Activated T-helper 17 cell treated with anti-CD3 and anti-CD28 coated beads, Interleukin-2, amount 50 U/mL, for 72 hours (primary cell): ENCODE measurements at regions not wholly inside any gene's neighbourhood (a gene's known extent, or its start where the extent isn't known, plus 50 kb on each side); places are given as distances from the start of the nearest gene placed in this dataset.
"Not testable (repeated sequence)": the region's sequence is repeated elsewhere in the genome, so short reads cannot be mapped to it uniquely, and the experiment has no call there.

Experiments used
- ATAC-seq: fragments of 150-1000 bp; cut with Tn5 transposase; replicated peaks from 2 replicates; pipeline ENCODE4 v1.10.0; 2021; ENCODE audit warnings: mild to moderate bottlenecking, moderate library complexity
- H3K27ac Mint-ChIP-seq: one replicate; pipeline ENCODE4 v1.8.0; 2022; ENCODE audit warnings: mixed read lengths
- H3K27me3 Mint-ChIP-seq: one replicate; pipeline ENCODE4 v1.8.0; 2022; ENCODE audit warnings: mixed read lengths
- H3K36me3 Mint-ChIP-seq: one replicate; pipeline ENCODE4 v1.8.0; 2022; ENCODE audit warnings: low read depth, mild to moderate bottlenecking, mixed read lengths
- H3K4me1 Mint-ChIP-seq: one replicate; pipeline ENCODE4 v1.8.0; 2022; ENCODE audit warnings: mixed read lengths
- H3K4me3 Mint-ChIP-seq: one replicate; pipeline ENCODE4 v1.8.0; 2022; ENCODE audit warnings: mild to moderate bottlenecking, mixed read lengths
- H3K9me3 Mint-ChIP-seq: one replicate; pipeline ENCODE4 v1.8.0; 2022; ENCODE audit warnings: mixed read lengths

DNA sequence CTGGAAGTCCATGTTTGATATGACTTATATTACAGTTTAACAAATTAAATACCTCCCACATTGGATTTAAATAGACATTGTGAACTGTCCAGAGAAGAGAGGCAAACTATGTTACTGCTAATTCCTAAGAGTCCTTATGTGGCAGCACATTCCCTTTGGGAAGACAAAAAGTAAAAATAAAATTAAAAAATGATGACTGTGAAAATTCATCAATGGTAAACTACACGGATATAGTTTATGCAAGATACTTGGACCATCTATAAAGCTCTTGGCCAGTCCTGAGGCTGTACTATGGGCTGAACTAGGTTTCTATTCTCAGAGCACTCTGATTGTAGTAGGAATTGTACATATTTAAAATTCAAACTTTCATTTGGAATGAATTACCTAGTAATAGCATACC, 206.4 kb downstream of the LRRK2 start:
- Mint-ChIP-seq H3K36me3 (no peaks in the 10 kb centered on the region), H3K4me1 (no peaks in the 10 kb centered on the region), H3K9me3 (no peaks in the 10 kb centered on the region), H3K27ac (no peak overlapping the region), H3K27me3 (no peaks in the 10 kb centered on the region), H3K4me3 (no peak overlapping the region)
- no peak for ATAC-seq

DNA sequence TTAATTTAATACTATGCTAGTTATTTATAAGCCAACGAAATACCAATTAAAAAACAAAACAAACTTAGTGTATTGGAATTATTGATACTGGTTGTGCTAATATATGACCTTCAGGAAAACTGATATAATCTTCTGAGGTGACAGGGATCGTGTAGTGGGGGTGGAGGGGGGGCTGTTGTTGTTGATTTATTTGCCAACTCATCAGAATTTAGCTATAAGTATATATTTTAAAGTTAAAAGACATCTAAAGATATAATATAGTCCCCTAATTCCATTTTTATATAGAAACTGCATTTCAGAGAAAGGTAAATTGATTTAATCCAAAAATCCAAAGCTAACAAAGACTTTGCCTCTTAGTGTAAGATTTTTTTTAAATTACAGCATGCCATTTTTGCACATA, 210.5 kb downstream of the LRRK2 start:
- Mint-ChIP-seq H3K4me1 (no peaks in the 10 kb centered on the region), H3K27me3 (no peaks in the 10 kb centered on the region)

DNA sequence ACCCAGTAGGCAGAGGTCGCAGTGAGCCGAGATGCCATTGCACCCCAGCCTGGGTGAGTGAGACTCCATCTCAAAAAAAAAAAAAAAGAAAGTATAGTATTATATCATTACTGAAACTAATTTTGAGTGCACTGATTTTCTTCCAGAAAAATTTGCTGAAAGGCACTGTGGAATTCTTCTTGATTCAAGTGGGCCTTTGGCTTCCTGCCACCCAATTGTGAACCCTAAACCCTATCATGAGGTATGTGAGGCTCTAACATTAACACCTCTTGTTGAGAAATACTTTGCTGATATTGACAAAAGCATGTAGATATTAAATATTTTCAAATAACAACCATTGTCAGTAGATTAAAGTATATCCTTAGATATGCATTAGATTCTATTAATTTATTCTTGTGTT, 211.2 kb downstream of the LRRK2 start:
- Mint-ChIP-seq H3K9me3 (no peaks in the 10 kb centered on the region), H3K4me1 (no peaks in the 10 kb centered on the region), H3K36me3 (no peaks in the 10 kb centered on the region), H3K27me3 (no peaks in the 10 kb centered on the region), H3K4me3 (no peak overlapping the region), H3K27ac (no peak overlapping the region)
- no peak for ATAC-seq

More for the DNA sequence above, 210.5 kb downstream of the LRRK2 start:
- no peaks in the 10 kb centered on the region for H3K36me3 Mint-ChIP-seq
- H3K27ac Mint-ChIP-seq: no peak overlapping the region
- ATAC-seq: no peak
- no peak overlapping the region for H3K4me3 Mint-ChIP-seq
- H3K9me3 Mint-ChIP-seq: no peaks in the 10 kb centered on the region

DNA sequence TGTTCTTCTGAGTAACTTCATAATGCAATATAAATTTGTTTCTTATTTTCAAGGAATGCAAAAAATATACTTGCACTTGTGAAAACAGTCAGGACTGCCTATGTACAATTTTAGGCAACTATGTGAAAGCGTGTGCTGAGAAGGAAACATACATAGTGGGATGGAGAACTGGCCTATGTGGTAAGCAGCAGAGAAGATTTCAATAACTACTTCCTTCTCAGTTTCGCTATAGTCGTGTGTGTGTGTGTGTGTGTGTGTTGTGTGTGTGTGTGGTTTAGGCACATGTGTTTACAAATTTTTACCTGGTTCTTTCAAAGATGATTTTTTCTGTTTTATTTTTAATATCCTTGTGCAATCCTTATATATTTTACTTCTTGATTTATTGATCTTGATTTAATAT, 211.8 kb downstream of the LRRK2 start:
- Mint-ChIP-seq H3K27me3 (no peaks in the 10 kb centered on the region), H3K4me3 (no peak overlapping the region), H3K27ac (no peak overlapping the region), H3K36me3 (no peaks in the 10 kb centered on the region), H3K9me3 (no peaks in the 10 kb centered on the region), H3K4me1 (no peaks in the 10 kb centered on the region)
- ATAC-seq: no peak

DNA sequence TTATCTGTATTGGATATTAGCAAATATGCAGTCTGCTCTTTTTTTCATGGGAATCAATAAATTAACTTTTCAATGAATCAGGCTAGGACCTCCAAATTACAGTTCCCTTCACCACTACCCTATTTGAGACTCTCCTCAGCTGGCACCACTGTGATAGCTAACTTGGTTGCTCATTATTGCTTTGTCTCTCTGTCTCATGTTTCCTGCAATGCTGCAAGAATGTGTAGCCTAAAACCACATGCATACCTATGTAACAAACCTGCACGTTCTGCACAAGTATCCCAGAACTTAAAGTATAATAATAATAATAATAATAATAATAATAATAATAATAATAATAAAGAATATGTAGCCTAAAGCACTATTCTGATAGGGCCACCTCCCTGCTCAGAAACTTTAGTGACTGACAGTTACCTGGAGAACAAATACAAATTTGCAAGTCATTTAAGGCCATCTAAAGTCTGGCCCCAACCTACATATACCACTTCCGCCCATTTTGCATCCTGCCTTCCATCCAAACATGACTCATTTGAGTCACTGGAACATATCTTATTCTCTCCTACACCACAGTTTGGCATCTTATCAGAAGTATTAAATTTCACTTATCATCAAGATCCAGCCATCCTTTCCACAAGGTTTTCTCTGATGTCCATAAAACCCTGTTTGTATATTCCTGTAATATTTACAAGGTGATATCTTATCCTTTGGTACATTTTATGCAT, 215.1 kb downstream of the LRRK2 start:
- H3K4me3 Mint-ChIP-seq: no peak overlapping the region
- no peaks in the 10 kb centered on the region for H3K36me3 Mint-ChIP-seq
- no peak overlapping the region for H3K27ac Mint-ChIP-seq
- no peaks in the 10 kb centered on the region for H3K4me1 Mint-ChIP-seq
- no peaks in the 10 kb centered on the region for H3K9me3 Mint-ChIP-seq
- no peak for ATAC-seq
- H3K27me3 Mint-ChIP-seq: no peaks in the 10 kb centered on the region

DNA sequence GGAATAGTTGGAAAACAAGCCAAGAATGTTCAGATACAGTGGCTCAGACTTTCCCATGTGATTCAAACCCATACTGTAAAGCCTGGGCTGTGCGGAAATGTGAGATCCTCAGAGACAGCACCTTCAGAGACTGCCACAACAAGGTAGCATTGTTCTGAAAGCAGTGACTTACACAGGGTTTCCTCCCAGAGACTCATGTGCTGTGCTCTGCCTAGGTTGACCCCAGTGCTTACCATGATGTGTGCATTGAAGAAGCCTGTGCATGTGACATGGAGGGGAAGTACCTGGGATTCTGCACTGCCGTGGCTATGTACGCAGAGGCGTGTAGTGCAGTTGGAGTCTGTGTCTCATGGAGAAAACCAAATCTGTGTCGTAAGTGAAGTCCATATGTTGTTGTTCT, 219.4 kb downstream of the LRRK2 start:
- Mint-ChIP-seq H3K4me3 (no peak overlapping the region), H3K9me3 (no peaks in the 10 kb centered on the region), H3K36me3 (no peaks in the 10 kb centered on the region), H3K27ac (no peak overlapping the region), H3K27me3 (no peaks in the 10 kb centered on the region), H3K4me1 (no peaks in the 10 kb centered on the region)
- no peak for ATAC-seq

DNA sequence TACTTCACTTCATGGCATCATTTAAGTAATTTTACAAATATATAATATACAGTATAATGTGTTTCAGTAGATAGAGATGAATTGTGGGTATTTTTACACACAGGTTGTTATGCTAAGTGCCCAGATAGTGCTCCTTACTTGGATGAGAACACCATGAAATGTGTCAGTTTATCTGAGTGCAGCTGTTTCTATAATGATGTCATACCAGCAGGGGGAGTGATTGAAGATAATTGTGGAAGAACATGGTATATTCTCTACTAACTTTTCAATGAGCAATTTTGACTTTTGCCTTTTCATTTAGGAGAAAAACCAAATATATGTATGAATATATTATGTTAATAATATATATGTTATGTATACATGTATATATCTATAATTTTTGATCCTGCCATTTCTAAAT, 221.6 kb downstream of the LRRK2 start:
- Mint-ChIP-seq H3K36me3 (no peaks in the 10 kb centered on the region), H3K27ac (no peak overlapping the region), H3K4me1 (no peaks in the 10 kb centered on the region), H3K27me3 (no peaks in the 10 kb centered on the region), H3K4me3 (no peak overlapping the region), H3K9me3 (no peaks in the 10 kb centered on the region)
- ATAC-seq: no peak

DNA sequence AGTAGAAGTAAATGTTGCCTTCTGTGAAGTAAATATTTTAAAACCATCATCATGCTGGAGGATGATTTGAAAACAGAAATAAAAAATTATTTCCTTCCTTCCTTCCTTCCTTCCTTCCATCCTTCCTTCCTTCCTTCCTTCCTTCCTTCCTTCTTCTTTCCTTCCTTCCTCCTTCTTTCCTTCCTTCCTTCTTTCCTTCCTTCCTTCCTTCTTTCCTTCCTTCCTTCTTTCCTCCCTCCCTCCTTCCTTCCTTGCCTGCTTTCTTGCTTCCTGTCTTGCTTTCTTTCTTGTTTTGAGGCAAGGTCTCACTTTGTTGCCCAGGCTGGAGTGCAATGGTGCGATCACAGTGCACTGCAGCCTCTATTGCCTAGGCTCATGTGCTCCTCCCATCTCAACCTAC, 223.7 kb downstream of the LRRK2 start:
- not testable (repeated sequence) for H3K27ac Mint-ChIP-seq, ATAC-seq, H3K4me3 Mint-ChIP-seq, H3K4me1 Mint-ChIP-seq, H3K27me3 Mint-ChIP-seq, H3K36me3 Mint-ChIP-seq, H3K9me3 Mint-ChIP-seq

DNA sequence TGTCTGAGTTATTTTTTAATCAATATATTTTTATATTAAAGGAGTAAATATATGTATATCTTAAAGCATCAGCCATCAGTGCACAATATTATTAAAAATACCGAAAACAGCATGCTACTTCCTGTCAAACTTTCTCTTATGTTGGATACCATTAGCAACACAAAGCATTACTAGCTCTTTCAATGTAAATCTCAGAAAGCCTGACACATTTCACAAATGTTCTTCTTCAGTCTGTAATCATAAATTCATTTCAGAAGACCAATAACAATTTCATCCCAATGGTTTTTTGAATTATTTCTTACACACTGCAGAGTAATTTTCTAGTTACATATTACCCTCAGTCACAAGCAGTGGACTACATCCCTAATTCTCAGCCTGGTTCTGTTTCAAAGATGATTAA, 226.9 kb downstream of the LRRK2 start:
- no peaks in the 10 kb centered on the region for H3K27me3 Mint-ChIP-seq
- H3K4me1 Mint-ChIP-seq: no peaks in the 10 kb centered on the region
- H3K27ac Mint-ChIP-seq: no peak overlapping the region
- H3K36me3 Mint-ChIP-seq: no peaks in the 10 kb centered on the region
- no peak for ATAC-seq
- no peaks in the 10 kb centered on the region for H3K9me3 Mint-ChIP-seq
- H3K4me3 Mint-ChIP-seq: no peak overlapping the region

DNA sequence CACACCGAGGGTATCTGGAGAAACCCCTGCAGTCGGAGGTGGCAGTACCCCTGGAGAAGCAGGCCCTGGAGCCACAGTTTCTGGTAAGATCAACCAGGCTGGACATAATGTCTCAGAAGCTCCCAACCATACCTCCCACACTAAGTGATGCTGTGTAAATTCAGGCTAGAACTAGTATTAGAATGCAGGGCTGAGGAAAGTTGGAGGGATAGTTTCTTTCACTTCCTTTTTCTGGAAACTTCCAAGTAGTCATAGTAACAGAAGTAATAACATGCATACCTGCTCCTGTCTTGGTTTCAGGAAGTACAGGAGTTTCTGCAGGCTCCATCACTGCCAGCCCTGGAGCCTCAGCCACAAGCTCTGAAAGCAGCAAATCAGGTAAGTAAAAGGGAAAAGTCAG, 228.1 kb upstream of the CNTN1 start:
- Mint-ChIP-seq H3K27ac (no peak overlapping the region), H3K27me3 (peaks cover 12% of the 10 kb centered on the region), H3K9me3 (peaks cover 6% of the 10 kb centered on the region), H3K4me1 (no peaks in the 10 kb centered on the region), H3K4me3 (no peak overlapping the region), H3K36me3 (no peaks in the 10 kb centered on the region)
- ATAC-seq: no peak

DNA sequence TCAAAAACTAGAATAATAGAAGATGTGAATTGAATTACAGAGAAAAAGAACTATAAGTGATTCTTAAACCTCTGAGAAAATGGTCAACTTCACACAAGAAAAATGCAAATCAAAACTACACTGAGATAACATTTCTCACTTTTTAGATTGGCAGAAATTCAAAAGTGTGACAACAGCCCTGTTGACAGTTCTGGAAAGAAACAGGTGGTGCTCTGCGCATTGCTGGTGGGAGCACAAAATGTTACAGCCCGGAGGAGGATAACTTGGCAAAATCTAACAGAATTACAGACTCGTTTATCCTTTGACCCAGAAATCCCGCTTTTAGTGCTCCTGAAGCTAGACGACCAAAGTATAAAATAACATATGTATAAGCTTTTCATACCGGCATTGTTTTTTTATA, 222.5 kb upstream of the CNTN1 start:
- Mint-ChIP-seq H3K4me3 (no peak overlapping the region), H3K9me3 (peaks cover 6% of the 10 kb centered on the region), H3K27me3 (peaks cover 6% of the 10 kb centered on the region), H3K36me3 (no peaks in the 10 kb centered on the region), H3K27ac (no peak overlapping the region), H3K4me1 (no peaks in the 10 kb centered on the region)
- ATAC-seq: no peak

DNA sequence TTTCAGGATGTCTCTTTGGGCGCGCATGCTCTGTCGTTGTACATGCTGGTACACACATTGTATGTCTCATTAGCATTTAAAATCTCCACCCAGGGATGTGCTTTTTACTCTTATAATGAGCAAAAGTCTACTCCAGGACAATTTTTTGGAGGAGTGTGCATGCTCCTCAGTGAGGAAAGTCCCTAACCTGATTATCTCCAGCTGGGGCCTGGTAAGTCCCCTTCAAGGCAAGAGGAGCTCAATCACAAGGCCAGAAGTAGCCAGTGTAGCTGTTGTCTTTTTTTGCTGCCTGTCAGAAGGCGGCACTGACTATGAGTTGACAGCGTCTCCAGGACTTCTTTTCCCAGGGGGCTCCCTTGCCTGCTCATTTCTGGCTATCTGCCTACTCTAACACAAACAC, 218.3 kb upstream of the CNTN1 start:
- no peaks in the 10 kb centered on the region for H3K9me3 Mint-ChIP-seq

DNA sequence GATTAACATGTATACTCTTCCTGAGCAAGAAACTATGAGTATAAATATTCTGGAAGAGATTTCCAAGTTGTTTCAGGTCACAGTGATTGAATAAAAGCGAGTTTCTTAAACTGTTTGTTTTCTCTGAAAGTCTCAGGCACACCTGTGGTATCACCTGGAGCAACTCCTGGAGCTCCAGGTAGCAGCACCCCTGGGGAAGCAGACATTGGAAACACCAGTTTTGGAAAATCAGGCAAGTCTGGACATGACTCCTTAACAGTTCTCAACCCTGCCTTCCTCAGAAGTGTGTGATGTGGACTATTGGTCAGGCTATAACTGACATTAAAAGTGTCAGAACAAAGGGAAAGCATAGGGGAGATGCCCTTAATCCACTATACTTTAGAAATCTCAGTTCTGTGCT, 217.6 kb upstream of the CNTN1 start:
- H3K4me1 Mint-ChIP-seq: no peaks in the 10 kb centered on the region
- H3K36me3 Mint-ChIP-seq: no peaks in the 10 kb centered on the region
- H3K27ac Mint-ChIP-seq: no peak overlapping the region
- peaks cover 3% of the 10 kb centered on the region for H3K27me3 Mint-ChIP-seq
- peaks cover 4% of the 10 kb centered on the region for H3K9me3 Mint-ChIP-seq
- no peak for ATAC-seq
- H3K4me3 Mint-ChIP-seq: no peak overlapping the region

More for the DNA sequence above, 218.3 kb upstream of the CNTN1 start:
- no peaks in the 10 kb centered on the region for H3K36me3 Mint-ChIP-seq
- H3K4me3 Mint-ChIP-seq: no peak overlapping the region
- peaks cover 3% of the 10 kb centered on the region for H3K27me3 Mint-ChIP-seq
- H3K27ac Mint-ChIP-seq: no peak overlapping the region
- no peaks in the 10 kb centered on the region for H3K4me1 Mint-ChIP-seq
- ATAC-seq: no peak

DNA sequence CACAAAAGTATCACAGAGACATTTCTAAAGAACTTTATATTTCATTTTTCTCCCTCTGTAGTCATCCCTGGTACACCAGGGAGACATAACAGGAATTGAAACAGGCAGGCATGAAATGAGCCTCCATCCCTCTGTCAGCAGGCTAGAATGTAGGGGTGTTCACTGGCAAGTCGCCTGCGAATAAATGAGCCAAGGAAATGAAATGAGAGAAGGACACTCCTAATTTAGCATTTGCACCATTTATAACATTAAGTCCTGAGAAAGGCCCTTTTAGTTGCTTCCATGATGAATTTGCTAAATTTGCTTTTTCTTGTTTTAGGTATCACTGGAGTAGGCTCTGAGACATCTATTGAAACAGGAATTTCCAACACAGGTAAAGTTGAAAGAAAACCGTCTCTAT, 192.4 kb upstream of the CNTN1 start:
- H3K9me3 Mint-ChIP-seq: no peaks in the 10 kb centered on the region

DNA sequence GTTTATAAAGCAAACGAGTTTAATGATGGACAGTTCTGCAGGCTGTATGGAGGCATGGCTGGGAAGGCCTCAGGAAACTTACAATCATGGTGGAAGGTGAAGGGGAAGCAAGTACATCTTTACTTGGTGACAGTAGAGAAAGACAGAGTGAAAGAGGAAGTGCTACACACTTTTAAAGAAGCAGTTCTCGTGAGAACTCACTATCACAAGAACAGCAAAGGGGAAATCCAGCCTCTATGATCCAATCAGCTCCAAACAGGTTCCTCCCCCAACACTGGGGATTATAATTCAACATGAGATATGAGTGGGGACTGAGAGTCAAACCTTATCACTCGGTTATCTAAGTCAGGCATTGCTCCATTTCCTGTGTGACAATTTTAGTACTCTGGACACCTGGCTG, 189.9 kb upstream of the CNTN1 start:
- H3K9me3 Mint-ChIP-seq: no peaks in the 10 kb centered on the region
- no peaks in the 10 kb centered on the region for H3K36me3 Mint-ChIP-seq
- H3K4me1 Mint-ChIP-seq: no peaks in the 10 kb centered on the region
- ATAC-seq: no peak
- H3K4me3 Mint-ChIP-seq: no peak overlapping the region
- no peak overlapping the region for H3K27ac Mint-ChIP-seq
- peaks cover 3% of the 10 kb centered on the region for H3K27me3 Mint-ChIP-seq

More for the DNA sequence above, 192.4 kb upstream of the CNTN1 start:
- peaks cover 3% of the 10 kb centered on the region for H3K27me3 Mint-ChIP-seq
- no peaks in the 10 kb centered on the region for H3K4me1 Mint-ChIP-seq
- H3K27ac Mint-ChIP-seq: no peak overlapping the region
- ATAC-seq: no peak
- no peaks in the 10 kb centered on the region for H3K36me3 Mint-ChIP-seq
- no peak overlapping the region for H3K4me3 Mint-ChIP-seq

DNA sequence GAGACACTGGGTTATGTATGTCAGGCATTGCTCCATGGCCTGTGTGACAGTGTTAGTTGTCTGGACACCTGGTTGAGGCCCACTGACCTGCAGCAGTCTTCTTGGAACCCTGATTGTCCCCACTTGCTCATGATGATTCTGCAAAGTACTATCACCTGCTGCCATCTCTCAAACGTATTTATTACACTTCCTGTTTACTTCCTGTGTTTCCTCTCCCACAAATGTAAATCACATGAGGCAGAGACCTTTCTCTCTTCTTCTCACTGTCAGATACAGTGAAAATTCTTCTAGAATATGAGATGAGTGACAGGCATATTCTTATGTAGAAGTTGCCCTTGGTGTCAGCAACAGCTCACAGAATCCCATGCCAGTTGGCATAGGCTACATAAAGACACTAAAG, 186.9 kb upstream of the CNTN1 start:
- H3K4me3 Mint-ChIP-seq: no peak overlapping the region
- H3K4me1 Mint-ChIP-seq: no peaks in the 10 kb centered on the region
- H3K27ac Mint-ChIP-seq: no peak overlapping the region
- H3K9me3 Mint-ChIP-seq: no peaks in the 10 kb centered on the region
- no peaks in the 10 kb centered on the region for H3K27me3 Mint-ChIP-seq
- ATAC-seq: no peak
- H3K36me3 Mint-ChIP-seq: no peaks in the 10 kb centered on the region
